NT2/D1 (cell line): ENCODE measurements at regions not wholly inside any gene's neighbourhood (a gene's known extent, or its start where the extent isn't known, plus 50 kb on each side); places are given as distances from the start of the nearest gene placed in this dataset.

ENCODE experiments used
- DNase-seq: peaks from one replicate; pipeline ENCODE4 v3.0.0-alpha.2; 2011; ENCODE audit warnings: low read depth, low spot score
- H3K27me3 ChIP-seq: 2 replicates; pipeline ENCODE4 v1.6.0; 2011; ENCODE audit warnings: mild to moderate bottlenecking; ENCODE audit not compliant: insufficient read length, insufficient read depth
- H3K36me3 ChIP-seq: 2 replicates; pipeline ENCODE4 v1.6.1; 2011; ENCODE audit warnings: mild to moderate bottlenecking, low read length, mixed read lengths; ENCODE audit not compliant: insufficient read depth, insufficient read length
- H3K4me1 ChIP-seq: 2 replicates; pipeline ENCODE4 v1.5.1; 2011; ENCODE audit not compliant: insufficient read depth, insufficient read length
- H3K4me3 ChIP-seq: 2 replicates; pipeline ENCODE4 v1.5.1; 2011; ENCODE audit warnings: low read depth; ENCODE audit not compliant: insufficient read length
- H3K9ac ChIP-seq: 2 replicates; pipeline ENCODE4 v1.6.0; 2011; ENCODE audit warnings: low read depth; ENCODE audit not compliant: insufficient read length
- H3K9me3 ChIP-seq: 2 replicates; pipeline ENCODE4 v1.5.1; 2011; ENCODE audit warnings: mild to moderate bottlenecking, low read length; ENCODE audit not compliant: insufficient read depth
- SUZ12 ChIP-seq: IDR thresholded peaks from 2 replicates; pipeline ENCODE4 v1.6.1; 2011; ENCODE audit not compliant: insufficient read length, insufficient read depth; ENCODE audit errors: extremely low read depth
- YY1 ChIP-seq: IDR thresholded peaks from 2 replicates; pipeline ENCODE4 v1.6.1; 2011; ENCODE audit not compliant: insufficient read length, insufficient read depth
- ZNF274 ChIP-seq: IDR thresholded peaks from 2 replicates; pipeline ENCODE4 v1.6.1; 2011; ENCODE audit warnings: mild to moderate bottlenecking, low read depth, low read length

DNA sequence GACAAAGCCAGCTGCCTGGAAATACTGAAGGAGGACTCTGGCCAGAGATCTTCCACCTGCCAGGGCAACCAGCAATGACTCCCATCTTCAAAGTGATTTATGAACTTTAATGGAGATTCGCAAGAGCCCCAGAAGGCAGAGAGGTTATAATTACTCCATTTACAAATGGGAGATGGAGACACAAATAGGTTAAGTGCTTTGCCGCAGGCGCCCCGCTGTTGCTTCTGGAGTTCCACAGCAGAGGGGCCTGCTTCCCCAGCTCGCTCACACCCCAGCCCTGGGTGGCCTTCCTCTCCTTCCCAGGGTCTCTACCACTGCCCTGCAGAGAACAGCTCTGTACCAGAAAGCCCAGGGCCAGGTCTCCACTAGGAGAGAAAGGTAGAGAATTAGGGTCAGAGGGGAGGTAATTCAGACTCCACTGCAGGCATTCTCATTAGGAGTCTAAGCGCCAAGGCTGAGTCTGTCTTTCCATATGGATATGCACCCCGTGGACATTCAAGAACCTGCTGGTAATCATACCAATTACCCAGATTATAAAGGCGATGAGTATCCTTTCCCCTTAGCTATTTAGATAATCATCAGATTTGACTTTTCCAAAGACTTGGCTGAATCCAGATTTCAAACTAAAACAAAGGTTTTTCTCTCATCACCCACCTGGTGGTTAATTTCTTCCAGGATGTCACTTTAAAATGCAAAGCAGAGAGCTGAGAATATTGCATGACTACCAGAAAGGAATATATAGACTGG, 157.6 kb upstream of the TUT7 start:
- no peaks in the 10 kb centered on the region for H3K9me3 ChIP-seq
- H3K4me1 ChIP-seq: no peaks in the 10 kb centered on the region
- TF ChIP-seq YY1 (no peak), ZNF274 (no peak), SUZ12 (no peak)
- no peaks in the 10 kb centered on the region for H3K27me3 ChIP-seq
- no peak for DNase-seq
- H3K36me3 ChIP-seq: no peaks in the 10 kb centered on the region
- H3K4me3 ChIP-seq: no peak overlapping the region
- no peak overlapping the region for H3K9ac ChIP-seq

DNA sequence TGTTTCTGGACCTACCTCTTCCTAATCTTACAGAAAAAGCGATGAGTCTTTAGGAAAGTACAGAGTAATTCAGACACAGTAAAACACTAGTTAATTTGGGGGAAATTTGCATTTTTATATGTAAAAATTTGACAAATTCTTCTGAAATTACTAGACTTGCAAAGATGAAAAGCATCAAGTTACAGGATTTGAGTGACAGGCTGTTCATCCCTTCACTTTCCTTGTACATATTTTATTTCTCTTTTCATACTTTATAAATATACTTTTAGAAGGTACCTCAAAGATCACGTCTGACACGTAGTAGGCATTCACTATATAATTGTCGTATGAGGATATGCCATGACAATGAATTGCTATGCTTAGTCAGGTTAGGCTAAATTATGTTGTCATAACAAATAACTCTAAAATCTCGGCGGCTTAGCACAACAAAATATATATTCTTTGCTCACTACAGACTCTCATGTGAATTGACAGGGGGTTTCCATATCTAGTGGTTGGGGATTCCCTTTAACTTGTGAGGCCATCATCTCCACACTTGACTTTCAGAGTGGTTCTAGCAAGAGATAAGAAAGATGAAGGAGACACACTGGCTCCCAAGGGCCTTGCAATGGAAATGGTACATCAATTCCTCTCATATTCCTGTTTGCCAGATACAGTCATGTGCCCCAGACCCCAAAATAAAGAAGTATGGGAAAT, 154.1 kb upstream of the TUT7 start:
- no peak for DNase-seq
- no peaks in the 10 kb centered on the region for H3K27me3 ChIP-seq
- no peak for TF ChIP-seq YY1
- no peak for TF ChIP-seq ZNF274
- no peak for TF ChIP-seq SUZ12
- no peaks in the 10 kb centered on the region for H3K9me3 ChIP-seq
- no peaks in the 10 kb centered on the region for H3K36me3 ChIP-seq
- no peak overlapping the region for H3K4me3 ChIP-seq
- H3K4me1 ChIP-seq: no peaks in the 10 kb centered on the region
- H3K9ac ChIP-seq: no peak overlapping the region

GRCh38 chr9:86507212-86507630, 153.0 kb upstream of the TUT7 start:
- no peak for DNase-seq
- Histone ChIP-seq H3K9me3 (no peaks in the 10 kb centered on the region), H3K27me3 (no peaks in the 10 kb centered on the region), H3K4me1 (no peaks in the 10 kb centered on the region), H3K9ac (no peak overlapping the region), H3K4me3 (no peak overlapping the region), H3K36me3 (no peaks in the 10 kb centered on the region)
- TF ChIP-seq YY1 (no peak), SUZ12 (no peak), ZNF274 (no peak)

GRCh38 chr9:86503942-86504341, 149.7 kb upstream of the TUT7 start:
- no peaks in the 10 kb centered on the region for H3K36me3 ChIP-seq
- no peak overlapping the region for H3K9ac ChIP-seq
- no peak for TF ChIP-seq YY1
- no peak for TF ChIP-seq SUZ12
- TF ChIP-seq ZNF274: no peak
- H3K27me3 ChIP-seq: no peaks in the 10 kb centered on the region
- DNase-seq: no peak
- H3K4me3 ChIP-seq: no peak overlapping the region
- H3K4me1 ChIP-seq: no peaks in the 10 kb centered on the region
- no peaks in the 10 kb centered on the region for H3K9me3 ChIP-seq

- H3K4me3 ChIP-seq: no peak overlapping the region
- no peak for TF ChIP-seq YY1
- TF ChIP-seq SUZ12: no peak
- no peak for TF ChIP-seq ZNF274
Observed at GRCh38 chr9:86503314-86503713, 149.1 kb upstream of the TUT7 start.

DNA sequence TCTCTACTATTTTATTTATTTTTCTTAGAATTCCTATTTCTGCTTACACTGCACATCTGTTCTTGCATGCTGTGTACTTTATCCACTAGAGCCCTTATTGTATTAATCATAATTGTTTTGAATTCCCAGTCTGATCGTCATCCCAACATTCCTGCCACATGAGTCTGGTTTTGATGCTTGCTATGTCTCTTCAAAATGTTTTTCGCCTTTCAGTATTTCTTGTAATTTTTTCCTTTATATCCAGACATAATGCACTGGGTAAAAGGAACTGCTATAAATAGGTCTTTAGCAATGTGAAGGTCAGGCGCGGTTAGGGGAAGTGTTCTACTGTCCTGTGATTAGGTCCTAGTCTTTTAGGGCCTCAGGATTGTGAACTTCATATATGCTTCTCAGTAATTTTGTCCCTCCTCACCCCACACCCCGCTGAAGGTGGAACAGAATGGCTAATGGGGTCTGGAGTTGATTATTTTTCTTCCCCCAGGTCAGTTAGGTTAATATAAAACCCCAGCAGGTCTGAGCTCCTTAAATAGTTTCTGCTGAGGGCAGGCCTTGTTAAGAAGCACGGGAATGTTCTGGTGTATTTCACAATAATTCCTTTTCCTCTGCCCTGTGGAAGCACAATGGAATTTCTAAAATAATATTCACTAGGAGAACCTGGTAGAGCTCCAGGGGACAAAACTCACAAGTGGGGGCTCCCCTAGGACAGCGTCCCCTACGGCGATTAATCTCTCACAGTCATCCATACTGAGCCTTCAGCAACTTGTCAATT, 146.6 kb upstream of the TUT7 start:
- H3K4me3 ChIP-seq: no peak overlapping the region
- H3K4me1 ChIP-seq: no peaks in the 10 kb centered on the region
- TF ChIP-seq SUZ12 (no peak), ZNF274 (no peak), YY1 (no peak)
- no peak overlapping the region for H3K9ac ChIP-seq
- no peak for DNase-seq
- H3K27me3 ChIP-seq: no peaks in the 10 kb centered on the region
- no peaks in the 10 kb centered on the region for H3K36me3 ChIP-seq
- no peaks in the 10 kb centered on the region for H3K9me3 ChIP-seq

More at GRCh38 chr9:86503314-86503713, 149.1 kb upstream of the TUT7 start:
- Histone ChIP-seq H3K36me3 (no peaks in the 10 kb centered on the region), H3K9ac (no peak overlapping the region), H3K27me3 (no peaks in the 10 kb centered on the region), H3K9me3 (no peaks in the 10 kb centered on the region), H3K4me1 (no peaks in the 10 kb centered on the region)
- DNase-seq: no peak

- H3K36me3 ChIP-seq: no peaks in the 10 kb centered on the region
- no peaks in the 10 kb centered on the region for H3K4me1 ChIP-seq
- no peak overlapping the region for H3K4me3 ChIP-seq
- no peaks in the 10 kb centered on the region for H3K9me3 ChIP-seq
- DNase-seq: no peak
- no peak overlapping the region for H3K9ac ChIP-seq
- TF ChIP-seq YY1: no peak
- TF ChIP-seq SUZ12: no peak
- TF ChIP-seq ZNF274: no peak
- no peaks in the 10 kb centered on the region for H3K27me3 ChIP-seq
Observed at GRCh38 chr9:86500031-86500430, 145.8 kb upstream of the TUT7 start.
